GM13977 (cell line): ENCODE measurements at regions not wholly inside any gene's neighbourhood (a gene's known extent, or its start where the extent isn't known, plus 50 kb on each side); places are given as distances from the start of the nearest gene placed in this dataset.

Source experiments
- DNase-seq: peaks from one replicate; pipeline ENCODE4 v3.0.0; 2012; ENCODE audit warnings: low spot score
- CTCF ChIP-seq: IDR thresholded peaks from 2 replicates; pipeline ENCODE4 v1.5.1; 2012; ENCODE audit warnings: mild to moderate bottlenecking, control low read depth; ENCODE audit not compliant: insufficient read depth; ENCODE audit errors: extremely low read depth, missing control alignments
- in situ Hi-C: fragments of 300-500 bp; cut with MboI; formaldehyde crosslinking; loops from one replicate; pipeline ENCODE4 v1.12.0; 2022; ENCODE audit warnings: low sequenced_read_pairs, low pct_unique_long_range_greater_than_20kb, mixed read lengths, inconsistent platforms; ENCODE audit not compliant: unreplicated experiment

GRCh38 chr12:91555436-91556415 is 373.1 kb upstream of the DCN start:
- no peak for DNase-seq
- TF ChIP-seq CTCF = no peak
- in situ Hi-C loops = no loop called here

GRCh38 chr12:91551927-91552326 is 369.3 kb upstream of the DCN start:
- no peak for DNase-seq
- in situ Hi-C loops = no loop called here
- TF ChIP-seq CTCF = no peak

- no peak for DNase-seq
- TF ChIP-seq CTCF = no peak
- in situ Hi-C loops = no loop called here
Measured at GRCh38 chr12:91551242-91551641, 368.6 kb upstream of the DCN start.

- in situ Hi-C loops = no loop called here
- no peak for DNase-seq
Measured at GRCh38 chr12:91542666-91543065, 360.0 kb upstream of the DCN start.

GRCh38 chr12:91542067-91542466 is 359.4 kb upstream of the DCN start:
- in situ Hi-C loops = no loop called here
- TF ChIP-seq CTCF = no peak
- DNase-seq = no peak

More at GRCh38 chr12:91542666-91543065, 360.0 kb upstream of the DCN start:
- TF ChIP-seq CTCF = no peak

GRCh38 chr12:91538418-91538817 is 355.8 kb upstream of the DCN start:
- no peak for DNase-seq
- TF ChIP-seq CTCF = no peak
- in situ Hi-C loops = no loop called here

DNA sequence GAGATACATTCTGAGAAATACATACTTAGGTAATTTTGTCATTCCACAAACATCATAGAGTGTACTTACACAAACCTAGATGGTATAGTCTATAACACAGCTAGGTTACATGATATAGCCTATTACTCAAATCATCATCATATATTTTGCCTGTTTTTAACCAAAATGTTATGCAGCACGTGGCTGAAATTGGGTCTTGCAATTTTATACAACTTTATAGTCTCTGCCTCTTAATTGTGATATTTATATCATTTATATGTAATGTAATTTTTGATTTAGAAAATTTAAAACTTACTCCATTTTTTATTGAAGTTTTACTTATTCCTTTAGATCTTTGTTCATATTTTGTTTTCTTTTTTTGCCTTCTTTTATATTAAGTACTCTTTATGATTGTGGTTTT is 350.7 kb upstream of the DCN start:
- TF ChIP-seq CTCF = no peak
- in situ Hi-C loops = no loop called here

More for the DNA sequence above, 350.7 kb upstream of the DCN start:
- DNase-seq = no peak
